Keratinocyte (primary cell): ENCODE measurements at regions not wholly inside any gene's neighbourhood (a gene's known extent, or its start where the extent isn't known, plus 50 kb on each side); places are given as distances from the start of the nearest gene placed in this dataset.

ENCODE experiments used
- DNase-seq: peaks from one replicate; pipeline ENCODE4 v3.0.0-alpha.2; 2011; ENCODE audit warnings: low read depth, missing footprints, low spot score
- FAIRE-seq: peaks from 2 replicates; lab custom pipeline; 2011; peaks lifted over from hg19 to GRCh38; lab: Jason Lieb, UNC
- H2AFZ ChIP-seq: 2 replicates; pipeline ENCODE4 v1.6.0; 2012; ENCODE audit warnings: low read length, control low read depth, inconsistent platforms; ENCODE audit not compliant: control insufficient read depth
- H3K27ac ChIP-seq: 2 replicates; pipeline ENCODE4 v1.5.1; 2011; ENCODE audit warnings: low read length; ENCODE audit not compliant: control insufficient read depth, insufficient read depth
- H3K27me3 ChIP-seq: 3 replicates; pipeline ENCODE4 v1.6.0; 2011; ENCODE audit warnings: low read length; ENCODE audit not compliant: control insufficient read depth, insufficient read depth; ENCODE audit errors: extremely low read depth
- H3K36me3 ChIP-seq, 2 experiments: 2 replicates in 1 of 2; 3 replicates in 1 of 2; pipeline ENCODE4 v1.5.1; 2011; ENCODE audit warnings: low read length in 2 of 2, mild to moderate bottlenecking in 1 of 2; ENCODE audit not compliant: control insufficient read depth in 2 of 2, insufficient read depth in 2 of 2; ENCODE audit errors: extremely low read depth in 1 of 2
- H3K4me1 ChIP-seq: 3 replicates; pipeline ENCODE4 v1.5.1; 2011; ENCODE audit warnings: low read length; ENCODE audit not compliant: control insufficient read depth, insufficient read depth; ENCODE audit errors: extremely low read depth
- H3K4me2 ChIP-seq: 3 replicates; pipeline ENCODE4 v1.6.0; 2011; ENCODE audit warnings: low read depth, low read length; ENCODE audit not compliant: control insufficient read depth, insufficient read depth; ENCODE audit errors: extremely low read depth
- H3K4me3 ChIP-seq, 3 experiments: fragments of 200-600 bp in 1 of 3; sonication (generic) in 1 of 3; 2 replicates in 2 of 3; 3 replicates in 1 of 3; pipeline ENCODE4 v1.5.1; 2011 to 2016; ENCODE audit warnings: low read length in 3 of 3, mild to moderate bottlenecking in 3 of 3, control low read depth in 2 of 3, inconsistent platforms in 1 of 3, low read depth in 1 of 3, mixed read lengths in 1 of 3, mixed run types in 1 of 3, moderate library complexity in 1 of 3; ENCODE audit not compliant: control insufficient read depth in 2 of 3, insufficient read depth in 2 of 3; ENCODE audit errors: extremely low read depth in 1 of 3
- H3K79me2 ChIP-seq: 2 replicates; pipeline ENCODE4 v1.6.0; 2012; ENCODE audit warnings: low read length; ENCODE audit not compliant: control insufficient read depth, insufficient read depth
- H3K9ac ChIP-seq: 3 replicates; pipeline ENCODE4 v1.6.0; 2011; ENCODE audit warnings: low read length; ENCODE audit not compliant: control insufficient read depth, insufficient read depth; ENCODE audit errors: extremely low read depth
- H3K9me1 ChIP-seq: 3 replicates; pipeline ENCODE4 v1.6.0; 2011; ENCODE audit warnings: low read length; ENCODE audit not compliant: control insufficient read depth, insufficient read depth; ENCODE audit errors: extremely low read depth
- H3K9me3 ChIP-seq: 2 replicates; pipeline ENCODE4 v1.5.1; 2012; ENCODE audit warnings: low read depth, low read length; ENCODE audit not compliant: control insufficient read depth
- H4K20me1 ChIP-seq: 3 replicates; pipeline ENCODE4 v1.6.0; 2011; ENCODE audit warnings: low read length; ENCODE audit not compliant: control insufficient read depth, insufficient read depth; ENCODE audit errors: extremely low read depth
- EZH2 ChIP-seq: IDR thresholded peaks from one replicate; pipeline ENCODE4 v1.6.1; 2012; ENCODE audit warnings: inconsistent platforms, mild to moderate bottlenecking, low read length, moderate library complexity
- dilution Hi-C: fragments of 300-500 bp; cut with MboI; formaldehyde crosslinking; loops from one replicate; pipeline ENCODE4 v1.7.0; 2020; ENCODE audit warnings: low sequenced_read_pairs; ENCODE audit not compliant: extremely low pct_ligation_motif_present
- TF ChIP-seq, protein P1 (sequence below), 3 experiments: IDR thresholded peaks in 1 of 3; conservative IDR thresholded peaks in 1 of 3; optimal IDR thresholded peaks in 1 of 3; 2 replicates in 2 of 3; 3 replicates in 1 of 3; pipeline versions ENCODE3 to v1.5.1; 2011; ENCODE audit warnings: low read length in 3 of 3, mild to moderate bottlenecking in 3 of 3, moderate library complexity in 2 of 3, control low read depth in 1 of 3, inconsistent platforms in 1 of 3; ENCODE audit not compliant: insufficient read depth in 2 of 3; ENCODE audit errors: extremely low read depth in 1 of 3

DNA sequence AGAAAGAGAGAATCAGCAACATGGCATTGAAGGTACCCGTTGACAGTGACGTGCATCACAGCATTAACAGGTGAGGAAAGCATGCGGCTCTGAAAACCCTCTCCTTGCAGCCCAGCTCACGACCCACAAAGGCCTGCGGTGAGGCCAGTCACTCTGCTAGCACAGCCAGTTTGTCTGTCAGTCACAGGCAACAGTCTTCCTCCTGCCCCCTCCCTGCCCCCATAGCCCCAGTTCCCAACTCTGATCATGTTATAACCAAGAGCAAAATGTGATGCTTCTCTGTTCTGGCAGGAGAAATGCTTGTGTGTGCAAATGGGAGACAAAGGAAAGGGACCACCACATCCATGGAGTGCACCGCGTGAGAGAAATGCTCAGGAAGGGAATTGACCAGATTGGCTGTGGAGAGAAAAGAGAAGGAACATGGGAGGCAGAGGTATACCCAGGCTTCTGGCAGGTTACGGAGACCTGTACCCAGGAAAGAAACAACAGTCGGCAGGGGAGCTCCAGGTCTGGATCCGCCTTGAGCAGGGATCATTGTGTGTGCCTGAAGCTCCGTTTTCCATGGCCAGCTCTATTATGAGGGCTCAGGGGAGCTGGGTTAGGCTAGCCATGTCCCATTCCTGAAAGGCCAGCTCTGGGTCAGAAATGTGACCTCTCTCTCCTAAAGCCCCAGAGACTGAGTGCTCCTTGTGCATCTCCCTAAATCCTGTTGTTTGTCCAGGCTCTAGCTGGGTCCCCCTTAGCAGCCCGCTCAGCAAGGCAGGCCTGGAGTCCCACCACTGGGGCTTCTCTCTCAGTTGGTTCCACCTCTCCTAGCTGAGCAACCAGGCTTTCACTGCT lies 139.7 kb upstream of the MAMLD1 start:
- no peaks in the 10 kb centered on the region for H3K9me1 ChIP-seq
- dilution Hi-C loops, result no loop called here
- no peak overlapping the region for H3K27ac ChIP-seq
- no peaks in the 10 kb centered on the region for H3K9me3 ChIP-seq
- H3K4me1 ChIP-seq, result no peaks in the 10 kb centered on the region
- no peak for DNase-seq
- H3K27me3 ChIP-seq, result no peaks in the 10 kb centered on the region
- TF ChIP-seq, protein P1, sequence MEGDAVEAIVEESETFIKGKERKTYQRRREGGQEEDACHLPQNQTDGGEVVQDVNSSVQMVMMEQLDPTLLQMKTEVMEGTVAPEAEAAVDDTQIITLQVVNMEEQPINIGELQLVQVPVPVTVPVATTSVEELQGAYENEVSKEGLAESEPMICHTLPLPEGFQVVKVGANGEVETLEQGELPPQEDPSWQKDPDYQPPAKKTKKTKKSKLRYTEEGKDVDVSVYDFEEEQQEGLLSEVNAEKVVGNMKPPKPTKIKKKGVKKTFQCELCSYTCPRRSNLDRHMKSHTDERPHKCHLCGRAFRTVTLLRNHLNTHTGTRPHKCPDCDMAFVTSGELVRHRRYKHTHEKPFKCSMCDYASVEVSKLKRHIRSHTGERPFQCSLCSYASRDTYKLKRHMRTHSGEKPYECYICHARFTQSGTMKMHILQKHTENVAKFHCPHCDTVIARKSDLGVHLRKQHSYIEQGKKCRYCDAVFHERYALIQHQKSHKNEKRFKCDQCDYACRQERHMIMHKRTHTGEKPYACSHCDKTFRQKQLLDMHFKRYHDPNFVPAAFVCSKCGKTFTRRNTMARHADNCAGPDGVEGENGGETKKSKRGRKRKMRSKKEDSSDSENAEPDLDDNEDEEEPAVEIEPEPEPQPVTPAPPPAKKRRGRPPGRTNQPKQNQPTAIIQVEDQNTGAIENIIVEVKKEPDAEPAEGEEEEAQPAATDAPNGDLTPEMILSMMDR (optimal IDR thresholded peaks at IDR 0.05 in 1 of 3, IDR thresholded peaks at IDR 0.05 in 1 of 3, conservative IDR thresholded peaks at IDR 0.05 in 1 of 3; ENCODE audit: extremely low read depth in 1 of 3, insufficient read depth in 2 of 3, low read length in 3 of 3), result no peak
- no peak for TF ChIP-seq EZH2
- no peak for FAIRE-seq
- H3K79me2 ChIP-seq, result no peaks in the 10 kb centered on the region
- H3K9ac ChIP-seq, result no peak overlapping the region
- H3K36me3 ChIP-seq, result no peaks in the 10 kb centered on the region
- no peak overlapping the region for H2AFZ ChIP-seq
- no peak overlapping the region for H3K4me2 ChIP-seq
- no peaks in the 10 kb centered on the region for H4K20me1 ChIP-seq
- H3K4me3 ChIP-seq, result no peak overlapping the region

DNA sequence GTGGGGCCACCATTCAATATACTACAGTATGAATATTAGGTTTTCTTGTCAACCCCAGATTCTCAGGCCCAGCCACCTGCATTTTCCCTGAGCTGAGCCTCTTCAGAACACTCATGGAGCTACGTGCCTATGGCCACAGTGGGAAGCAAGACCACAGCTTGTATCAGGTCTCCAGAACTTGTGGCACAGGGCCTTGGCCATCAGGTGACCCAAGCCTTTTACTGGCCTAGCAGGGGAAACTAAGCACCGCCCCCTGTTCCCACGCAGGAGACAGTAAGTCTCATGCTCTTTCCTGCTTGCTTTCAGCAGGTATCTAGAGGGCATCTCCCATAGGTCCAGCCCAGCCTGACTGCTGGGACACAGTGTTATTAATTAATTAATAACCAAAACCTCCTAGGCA lies 138.4 kb upstream of the MAMLD1 start:
- dilution Hi-C loops, result no loop called here
- Histone ChIP-seq H3K9me3 (no peaks in the 10 kb centered on the region), H3K4me3 (no peak overlapping the region), H3K4me2 (no peak overlapping the region), H4K20me1 (no peaks in the 10 kb centered on the region), H3K79me2 (no peaks in the 10 kb centered on the region), H3K9me1 (no peaks in the 10 kb centered on the region), H2AFZ (no peak overlapping the region), H3K4me1 (no peaks in the 10 kb centered on the region), H3K36me3 (no peaks in the 10 kb centered on the region), H3K27me3 (no peaks in the 10 kb centered on the region), H3K9ac (no peak overlapping the region), H3K27ac (no peak overlapping the region)
- DNase-seq (no peak), FAIRE-seq (no peak)
- TF ChIP-seq EZH2, result no peak
- TF ChIP-seq, protein P1 (optimal IDR thresholded peaks at IDR 0.05 in 1 of 3, IDR thresholded peaks at IDR 0.05 in 1 of 3, conservative IDR thresholded peaks at IDR 0.05 in 1 of 3; ENCODE audit: extremely low read depth in 1 of 3, insufficient read depth in 2 of 3, low read length in 3 of 3), result no peak
